ENCODE measurements at regions not wholly inside any gene's neighbourhood (a gene's known extent, or its start where the extent isn't known, plus 50 kb on each side); places are given as distances from the start of the nearest gene placed in this dataset.
A peak's percentile ranks its signal among the peaks of the same experiment; 100 is the strongest.

DNA sequence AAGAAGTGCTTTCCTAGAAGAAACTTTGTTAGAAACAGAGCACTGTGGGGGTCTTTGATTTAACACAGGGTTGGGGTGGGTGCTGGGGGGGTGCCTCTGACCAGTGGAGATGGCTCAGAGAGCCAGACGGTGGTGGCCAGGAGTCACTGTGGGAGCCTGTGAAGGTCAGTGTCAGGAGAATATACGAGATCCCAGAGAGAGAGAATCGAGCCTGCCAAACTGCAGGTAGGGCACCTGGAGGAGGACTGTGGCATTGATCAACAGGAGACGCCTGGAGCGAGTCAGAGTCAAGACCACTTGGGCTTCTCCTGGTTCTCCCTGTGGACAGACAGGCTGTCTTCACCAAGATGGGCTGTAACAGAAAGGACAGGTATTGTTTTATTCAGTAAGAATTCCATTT lies 136.5 kb upstream of the TWIST2 start:
- intact Hi-C loops (cut with micrococcal nuclease): no loop called here
- Mint-ChIP-seq H3K36me3 (no peaks in the 10 kb centered on the region), H3K4me1 (no peaks in the 10 kb centered on the region), H3K27me3 (peaks cover 13 to 30% (median 17%) of the 10 kb centered on the region in 5 donors), H3K9me3 (no peaks in the 10 kb centered on the region), H3K4me3 (no peak overlapping the region), H3K27ac (no peak overlapping the region)
- H3K4me1 ChIP-seq (ENCODE audit: control insufficient read depth in 2 of 2, insufficient read depth in 2 of 2, low read length in 2 of 2): no peaks in the 10 kb centered on the region
- ATAC-seq: no peak
- CTCF ChIA-PET: no interaction called here
- no peak for DNase-seq
- H3K36me3 ChIP-seq (ENCODE audit: control insufficient read depth in 2 of 3, insufficient read depth in 3 of 3, low read length in 3 of 3): no peaks in the 10 kb centered on the region
- H3K4me3 ChIP-seq (ENCODE audit: low read length): no peak overlapping the region
- no peak overlapping the region for H3K27ac ChIP-seq (ENCODE audit: low read depth, low read length)
- POLR2A ChIA-PET: no interaction called here
- H3K9me3 ChIP-seq (ENCODE audit: control insufficient read depth in 2 of 3, low read length in 3 of 3): no peaks in the 10 kb centered on the region
- H3K27me3 ChIP-seq (ENCODE audit: control insufficient read depth in 2 of 2, insufficient read depth in 2 of 2, low read length in 2 of 2): peaks cover 0 to 7% of the 10 kb centered on the region in 2 donors

DNA sequence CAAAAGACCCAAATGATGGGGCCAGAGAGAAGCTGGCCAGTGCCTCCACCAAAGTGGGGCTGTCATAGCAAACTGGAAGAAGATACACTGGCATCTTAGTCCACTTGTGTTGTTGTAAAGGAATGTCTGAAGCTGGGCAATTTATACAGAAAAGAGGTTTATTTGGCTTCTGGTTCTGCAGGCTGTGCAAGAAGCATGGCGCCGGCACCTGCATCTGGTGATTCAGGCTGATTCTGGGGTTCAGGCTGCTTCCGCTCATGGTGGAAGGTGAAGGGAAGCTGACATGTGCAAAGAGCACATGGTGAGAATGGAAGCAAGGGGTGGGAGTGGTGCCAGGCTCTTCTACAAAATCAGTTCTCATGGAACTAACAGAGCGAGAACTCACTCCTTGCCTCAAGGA lies 135.9 kb upstream of the TWIST2 start:
- Mint-ChIP-seq H3K4me1 (no peaks in the 10 kb centered on the region), H3K27ac (no peak overlapping the region), H3K9me3 (no peaks in the 10 kb centered on the region), H3K36me3 (no peaks in the 10 kb centered on the region), H3K27me3 (peaks cover 13 to 37% (median 23%) of the 10 kb centered on the region in 5 donors), H3K4me3 (no peak overlapping the region)
- no peaks in the 10 kb centered on the region for H3K36me3 ChIP-seq (ENCODE audit: control insufficient read depth in 2 of 3, insufficient read depth in 3 of 3, low read length in 3 of 3)
- no peak overlapping the region for H3K4me3 ChIP-seq (ENCODE audit: low read length)
- no peaks in the 10 kb centered on the region for H3K4me1 ChIP-seq (ENCODE audit: control insufficient read depth in 2 of 2, insufficient read depth in 2 of 2, low read length in 2 of 2)
- ATAC-seq: peak; percentile 14
- H3K27me3 ChIP-seq (ENCODE audit: control insufficient read depth in 2 of 2, insufficient read depth in 2 of 2, low read length in 2 of 2): peaks cover 0 to 7% of the 10 kb centered on the region in 2 donors
- DNase-seq: no peak
- CTCF ChIA-PET: no interaction called here
- POLR2A ChIA-PET: no interaction called here
- H3K9me3 ChIP-seq (ENCODE audit: control insufficient read depth in 2 of 3, low read length in 3 of 3): no peaks in the 10 kb centered on the region
- no peak overlapping the region for H3K27ac ChIP-seq (ENCODE audit: low read depth, low read length)
- intact Hi-C loops (cut with micrococcal nuclease): no loop called here

DNA sequence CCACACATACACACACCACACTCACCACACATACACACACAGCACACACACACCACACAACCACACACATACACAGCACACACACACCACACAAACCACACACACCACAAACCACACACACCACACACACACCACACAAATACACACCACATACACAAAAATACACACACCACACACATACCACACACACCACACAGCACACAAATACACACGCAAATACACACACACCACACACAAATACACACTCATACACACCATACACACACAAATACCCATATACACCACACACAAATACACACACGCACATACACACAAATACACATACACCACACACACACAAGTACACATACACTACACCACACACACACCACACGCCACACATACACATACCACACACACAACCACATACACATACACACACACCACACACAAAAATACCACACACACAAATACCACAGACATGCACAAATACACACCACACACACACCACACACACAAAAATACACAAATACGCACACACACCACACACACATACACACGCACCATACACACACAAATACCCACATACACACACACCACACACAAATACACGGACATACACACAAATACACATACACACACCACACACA lies 134.6 kb upstream of the TWIST2 start:
- intact Hi-C loops (cut with micrococcal nuclease): no loop called here
- ATAC-seq: no peak

DNA sequence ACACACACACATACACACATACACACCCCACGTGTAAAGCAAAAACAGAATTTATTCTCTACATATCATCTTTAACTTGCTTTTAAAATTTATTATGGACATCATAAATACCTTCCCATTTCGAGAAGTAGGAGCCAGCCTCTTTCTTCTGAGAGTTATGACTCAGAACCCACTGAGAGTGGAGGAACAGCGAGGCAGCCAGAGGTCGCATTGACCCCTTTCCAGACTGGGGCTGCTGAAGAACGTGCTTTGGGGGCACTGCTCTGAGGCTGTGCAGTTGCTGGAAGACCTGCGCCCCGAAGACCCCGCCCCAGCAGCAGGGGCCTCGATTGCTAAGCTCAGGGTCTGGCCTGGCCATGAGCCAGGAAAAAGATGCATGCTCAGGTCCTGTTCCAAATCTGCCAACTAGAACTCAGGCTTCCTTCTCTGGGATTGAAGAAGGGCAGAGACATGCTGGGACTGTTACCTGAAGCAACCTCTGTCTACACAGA lies 133.8 kb upstream of the TWIST2 start:
- no peaks in the 10 kb centered on the region for H3K9me3 ChIP-seq (ENCODE audit: control insufficient read depth in 2 of 3, low read length in 3 of 3)
- DNase-seq: no peak
- no peaks in the 10 kb centered on the region for H3K36me3 ChIP-seq (ENCODE audit: control insufficient read depth in 2 of 3, insufficient read depth in 3 of 3, low read length in 3 of 3)
- H3K27ac ChIP-seq (ENCODE audit: low read depth, low read length): no peak overlapping the region
- ATAC-seq: no peak
- Mint-ChIP-seq H3K27me3 (peaks cover 8 to 30% (median 22%) of the 10 kb centered on the region in 5 donors), H3K36me3 (no peaks in the 10 kb centered on the region), H3K4me1 (no peaks in the 10 kb centered on the region), H3K9me3 (no peaks in the 10 kb centered on the region), H3K27ac (no peak overlapping the region), H3K4me3 (no peak overlapping the region)
- ChIA-PET POLR2A (no interaction called here), CTCF (no interaction called here)
- no peak overlapping the region for H3K4me3 ChIP-seq (ENCODE audit: low read length)
- intact Hi-C loops (cut with micrococcal nuclease): no loop called here
- peaks cover 0 to 7% of the 10 kb centered on the region in 2 donors for H3K27me3 ChIP-seq (ENCODE audit: control insufficient read depth in 2 of 2, insufficient read depth in 2 of 2, low read length in 2 of 2)
- no peaks in the 10 kb centered on the region for H3K4me1 ChIP-seq (ENCODE audit: control insufficient read depth in 2 of 2, insufficient read depth in 2 of 2, low read length in 2 of 2)

More for the DNA sequence above, 134.6 kb upstream of the TWIST2 start:
- Mint-ChIP-seq H3K27me3 (peaks cover 12 to 38% (median 26%) of the 10 kb centered on the region in 5 donors), H3K9me3 (no peaks in the 10 kb centered on the region), H3K4me3 (no peak overlapping the region), H3K36me3 (no peaks in the 10 kb centered on the region), H3K27ac (no peak overlapping the region), H3K4me1 (no peaks in the 10 kb centered on the region)
- Histone ChIP-seq H3K27me3 (ENCODE audit: control insufficient read depth in 2 of 2, insufficient read depth in 2 of 2, low read length in 2 of 2) (peaks cover 0 to 7% of the 10 kb centered on the region in 2 donors), H3K4me3 (ENCODE audit: low read length) (no peak overlapping the region), H3K4me1 (ENCODE audit: control insufficient read depth in 2 of 2, insufficient read depth in 2 of 2, low read length in 2 of 2) (no peaks in the 10 kb centered on the region), H3K36me3 (ENCODE audit: control insufficient read depth in 2 of 3, insufficient read depth in 3 of 3, low read length in 3 of 3) (no peaks in the 10 kb centered on the region), H3K27ac (ENCODE audit: low read depth, low read length) (no peak overlapping the region), H3K9me3 (ENCODE audit: control insufficient read depth in 2 of 3, low read length in 3 of 3) (no peaks in the 10 kb centered on the region)
- no peak for DNase-seq
- POLR2A ChIA-PET: no interaction called here
- CTCF ChIA-PET: no interaction called here

DNA sequence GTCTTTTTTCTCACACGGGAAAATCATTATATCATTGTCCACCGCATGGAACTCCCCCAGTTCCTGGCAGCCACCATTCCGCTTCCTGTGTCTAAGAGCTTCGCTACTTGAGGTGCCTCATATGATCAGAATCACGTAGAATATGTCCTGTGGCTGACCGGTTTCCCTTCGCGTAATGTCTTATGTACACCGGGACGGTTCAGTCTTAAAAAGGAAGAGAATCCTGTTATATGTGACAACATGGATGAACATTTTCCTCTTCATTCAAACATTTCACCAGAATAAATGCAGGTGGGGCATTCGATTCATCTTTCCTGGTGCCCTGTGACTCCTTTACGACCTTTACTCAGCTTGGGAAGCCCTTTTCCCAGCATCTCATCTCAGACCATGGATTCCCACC lies 131.7 kb upstream of the TWIST2 start:
- H3K4me3 Mint-ChIP-seq: no peak overlapping the region
- ATAC-seq: no peak
- peaks cover 0 to 2% (median 0%) of the 10 kb centered on the region in 11 donors for H3K9me3 Mint-ChIP-seq
- ChIA-PET POLR2A (no interaction called here), CTCF (no interaction called here)
- peaks cover 4 to 42% (median 30%) of the 10 kb centered on the region in 5 donors for H3K27me3 Mint-ChIP-seq
- no peak overlapping the region for H3K27ac Mint-ChIP-seq
- Histone ChIP-seq H3K4me1 (ENCODE audit: control insufficient read depth in 2 of 2, insufficient read depth in 2 of 2, low read length in 2 of 2) (no peaks in the 10 kb centered on the region), H3K27me3 (ENCODE audit: control insufficient read depth in 2 of 2, insufficient read depth in 2 of 2, low read length in 2 of 2) (no peaks in the 10 kb centered on the region), H3K9me3 (ENCODE audit: control insufficient read depth in 2 of 3, low read length in 3 of 3) (no peaks in the 10 kb centered on the region), H3K36me3 (ENCODE audit: control insufficient read depth in 2 of 3, insufficient read depth in 3 of 3, low read length in 3 of 3) (no peaks in the 10 kb centered on the region), H3K4me3 (ENCODE audit: low read length) (no peak overlapping the region), H3K27ac (ENCODE audit: low read depth, low read length) (no peak overlapping the region)
- DNase-seq: no peak
- H3K4me1 Mint-ChIP-seq: no peaks in the 10 kb centered on the region
- H3K36me3 Mint-ChIP-seq: no peaks in the 10 kb centered on the region
- intact Hi-C loops (cut with micrococcal nuclease): no loop called here

DNA sequence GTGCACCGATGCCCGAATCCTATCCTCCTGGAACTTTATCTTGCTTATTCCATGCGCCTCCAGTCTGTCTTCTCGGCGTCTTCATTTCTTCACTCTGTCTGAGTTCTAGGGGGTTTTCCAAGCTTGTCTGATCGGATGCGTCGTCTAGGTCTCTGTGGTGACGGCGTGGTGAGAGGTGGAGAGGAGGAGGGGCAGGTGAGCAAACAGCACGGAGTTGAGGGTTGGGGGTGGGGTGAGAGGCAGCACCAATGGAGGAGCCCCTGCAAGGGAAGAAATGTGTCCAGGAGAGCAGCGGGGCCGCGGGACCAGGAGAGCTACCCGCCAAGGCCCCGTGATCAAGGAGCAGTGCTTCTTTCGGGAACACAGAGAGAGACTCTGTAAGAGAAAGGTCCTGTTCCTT lies 131.3 kb upstream of the TWIST2 start:
- ATAC-seq: no peak
- Histone ChIP-seq H3K36me3 (ENCODE audit: control insufficient read depth in 2 of 3, insufficient read depth in 3 of 3, low read length in 3 of 3) (no peaks in the 10 kb centered on the region), H3K9me3 (ENCODE audit: control insufficient read depth in 2 of 3, low read length in 3 of 3) (no peaks in the 10 kb centered on the region), H3K27me3 (ENCODE audit: control insufficient read depth in 2 of 2, insufficient read depth in 2 of 2, low read length in 2 of 2) (no peaks in the 10 kb centered on the region), H3K4me3 (ENCODE audit: low read length) (no peak overlapping the region), H3K4me1 (ENCODE audit: control insufficient read depth in 2 of 2, insufficient read depth in 2 of 2, low read length in 2 of 2) (no peaks in the 10 kb centered on the region), H3K27ac (ENCODE audit: low read depth, low read length) (no peak overlapping the region)
- Mint-ChIP-seq H3K9me3 (peaks cover 0 to 4% (median 0%) of the 10 kb centered on the region in 11 donors), H3K36me3 (no peaks in the 10 kb centered on the region), H3K4me3 (no peak overlapping the region), H3K4me1 (no peaks in the 10 kb centered on the region), H3K27ac (no peak overlapping the region), H3K27me3 (peaks cover 3 to 41% (median 30%) of the 10 kb centered on the region in 5 donors)
- CTCF ChIA-PET: no interaction called here
- intact Hi-C loops (cut with micrococcal nuclease): no loop called here
- POLR2A ChIA-PET: no interaction called here
- no peak for DNase-seq

DNA sequence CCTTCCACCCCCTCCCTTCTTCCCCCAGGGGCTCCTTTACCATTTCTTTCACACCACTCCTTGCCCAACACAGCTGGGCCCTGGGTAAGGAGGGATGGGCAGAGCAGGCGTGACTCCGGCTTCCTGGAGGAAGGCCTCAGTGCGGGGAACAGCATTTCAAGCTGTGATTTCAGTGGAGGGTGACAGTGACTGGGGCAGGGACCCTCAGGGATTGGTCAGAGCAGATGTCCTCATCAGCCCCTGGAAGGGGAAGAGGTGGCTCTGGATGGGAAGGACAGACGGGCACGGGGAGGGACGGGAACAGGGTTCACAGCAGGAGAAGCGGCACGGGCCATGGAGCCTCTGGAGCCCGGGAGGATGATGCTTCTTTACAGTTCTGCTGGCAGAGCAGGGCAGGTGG lies 130.8 kb upstream of the TWIST2 start:
- Histone ChIP-seq H3K4me3 (ENCODE audit: low read length) (no peak overlapping the region), H3K9me3 (ENCODE audit: control insufficient read depth in 2 of 3, low read length in 3 of 3) (no peaks in the 10 kb centered on the region), H3K27ac (ENCODE audit: low read depth, low read length) (no peak overlapping the region), H3K27me3 (ENCODE audit: control insufficient read depth in 2 of 2, insufficient read depth in 2 of 2, low read length in 2 of 2) (no peaks in the 10 kb centered on the region), H3K36me3 (ENCODE audit: control insufficient read depth in 2 of 3, insufficient read depth in 3 of 3, low read length in 3 of 3) (no peaks in the 10 kb centered on the region), H3K4me1 (ENCODE audit: control insufficient read depth in 2 of 2, insufficient read depth in 2 of 2, low read length in 2 of 2) (no peaks in the 10 kb centered on the region)
- CTCF ChIA-PET: no interaction called here
- POLR2A ChIA-PET: no interaction called here
- H3K27ac Mint-ChIP-seq: no peak overlapping the region
- DNase-seq: no peak
- peaks cover 0 to 4% (median 0%) of the 10 kb centered on the region in 11 donors for H3K9me3 Mint-ChIP-seq
- H3K4me1 Mint-ChIP-seq: no peaks in the 10 kb centered on the region
- H3K36me3 Mint-ChIP-seq: no peaks in the 10 kb centered on the region
- peaks cover 3 to 36% (median 26%) of the 10 kb centered on the region in 5 donors for H3K27me3 Mint-ChIP-seq
- H3K4me3 Mint-ChIP-seq: no peak overlapping the region
- intact Hi-C loops (cut with micrococcal nuclease): no loop called here
- no peak for ATAC-seq
